CD1c-positive myeloid dendritic cell (primary cell): ENCODE measurements at regions not wholly inside any gene's neighbourhood (a gene's known extent, or its start where the extent isn't known, plus 50 kb on each side); places are given as distances from the start of the nearest gene placed in this dataset.

Experiments used
- DNase-seq: peaks from one replicate; pipeline ENCODE4 v3.0.0-alpha.2; 2016; ENCODE audit errors: extremely low spot score

DNA sequence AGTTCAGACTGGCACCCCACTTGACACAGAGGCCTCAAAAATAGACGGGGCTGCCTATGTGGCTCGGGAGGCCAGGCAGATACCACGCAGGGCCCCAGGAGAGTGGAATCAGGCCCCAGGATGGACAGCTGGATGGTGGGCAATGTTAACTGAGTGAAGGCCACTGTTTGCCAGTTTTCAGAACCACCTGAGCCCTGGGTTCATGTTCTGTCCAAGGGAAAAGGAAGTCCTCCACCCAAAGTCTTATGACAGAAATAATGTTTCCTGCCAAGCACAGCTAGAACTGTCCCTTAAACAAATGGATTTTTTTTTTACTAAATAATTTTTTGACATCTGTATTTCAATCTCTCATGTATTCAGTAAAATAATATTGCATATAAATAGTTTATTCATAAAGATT is 228.4 kb downstream of the KLF13 start:
- DNase-seq = no peak

DNA sequence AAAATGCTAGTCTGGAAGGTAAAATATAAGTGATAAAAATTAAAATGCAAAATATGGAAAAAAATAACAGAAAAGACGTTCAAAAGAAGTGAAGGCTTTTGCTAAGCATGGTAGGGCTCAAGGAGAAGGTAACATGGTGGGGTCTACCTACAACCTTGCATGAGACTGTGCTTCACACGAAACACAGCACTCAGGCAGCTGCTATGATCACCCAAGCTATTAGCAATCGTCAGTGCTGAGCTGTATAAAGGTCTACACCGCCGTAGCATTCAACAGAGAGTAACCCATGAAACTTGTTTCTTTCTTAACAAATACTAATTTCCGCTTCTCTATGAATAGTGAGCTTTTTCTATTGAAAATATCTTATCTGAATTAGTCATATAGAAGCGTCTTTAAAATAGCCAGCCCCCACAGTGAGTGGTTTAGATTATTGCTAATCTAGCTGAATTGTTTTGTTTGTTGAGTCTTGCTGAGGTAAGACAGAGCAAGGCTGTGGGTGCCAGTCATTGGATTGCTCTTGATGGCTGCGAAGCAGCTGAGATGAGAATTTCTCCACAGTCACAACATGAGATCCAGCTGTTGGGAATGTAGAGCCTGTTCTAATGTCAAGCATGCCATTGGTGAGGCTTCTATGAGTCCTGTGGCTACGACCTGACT is 230.0 kb downstream of the KLF13 start:
- DNase-seq = no peak

DNA sequence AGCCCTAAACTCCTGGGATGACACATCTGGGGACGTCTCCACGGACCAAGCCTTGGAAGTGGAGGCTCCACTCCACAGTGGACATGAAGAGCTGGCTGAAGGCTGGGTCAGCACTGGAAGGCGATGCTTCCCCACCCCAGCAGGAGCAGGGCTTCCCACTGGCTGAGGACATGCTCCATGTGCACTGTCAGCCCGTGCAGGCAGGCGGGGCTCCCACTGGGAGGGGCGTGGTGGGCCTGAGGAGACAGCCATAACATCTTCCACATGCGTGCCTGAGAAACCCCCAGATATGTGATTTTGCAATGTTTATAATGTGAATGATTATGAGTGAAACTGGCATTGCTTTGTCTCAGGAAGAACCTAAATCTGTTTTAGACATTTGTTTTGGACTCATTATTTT is 231.3 kb downstream of the KLF13 start:
- no peak for DNase-seq

DNA sequence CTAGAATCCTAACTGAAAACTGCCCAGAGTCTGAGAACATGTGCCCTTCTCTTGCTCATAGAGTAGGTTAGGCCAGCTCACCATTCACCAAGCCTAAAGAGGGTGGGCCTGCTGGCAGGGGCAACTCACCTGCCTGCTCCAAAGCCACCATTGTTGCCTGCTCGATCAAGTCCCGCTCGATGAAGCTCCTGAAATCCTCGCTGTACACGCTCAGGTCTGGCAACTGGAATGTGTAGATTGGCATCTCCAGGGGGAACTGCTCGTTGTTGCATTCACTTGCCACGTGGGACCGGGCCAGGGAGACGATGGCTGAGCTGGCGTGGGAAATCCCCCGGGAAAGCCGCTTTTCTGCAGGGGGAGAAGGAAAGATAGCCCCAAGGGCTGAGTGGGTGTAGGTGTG is 232.2 kb downstream of the KLF13 start:
- DNase-seq = no peak

DNA sequence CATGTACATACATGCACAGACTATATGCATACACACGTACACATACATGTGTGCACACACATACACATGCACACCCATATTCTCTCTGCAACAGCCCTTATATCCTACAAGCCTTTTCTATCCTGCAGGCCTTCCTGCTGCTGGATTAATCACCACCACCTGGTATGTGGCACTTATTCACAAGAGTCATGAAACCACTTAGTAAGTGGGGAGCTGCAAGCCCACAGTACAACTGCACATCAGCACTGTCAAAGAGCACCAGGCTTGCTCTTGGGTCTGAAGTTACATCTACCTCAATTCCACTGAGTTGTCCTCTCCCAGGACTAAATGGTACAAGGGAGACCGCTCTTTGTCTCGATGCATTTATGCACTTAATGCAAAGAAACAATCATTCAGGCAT is 233.2 kb downstream of the KLF13 start:
- no peak for DNase-seq

DNA sequence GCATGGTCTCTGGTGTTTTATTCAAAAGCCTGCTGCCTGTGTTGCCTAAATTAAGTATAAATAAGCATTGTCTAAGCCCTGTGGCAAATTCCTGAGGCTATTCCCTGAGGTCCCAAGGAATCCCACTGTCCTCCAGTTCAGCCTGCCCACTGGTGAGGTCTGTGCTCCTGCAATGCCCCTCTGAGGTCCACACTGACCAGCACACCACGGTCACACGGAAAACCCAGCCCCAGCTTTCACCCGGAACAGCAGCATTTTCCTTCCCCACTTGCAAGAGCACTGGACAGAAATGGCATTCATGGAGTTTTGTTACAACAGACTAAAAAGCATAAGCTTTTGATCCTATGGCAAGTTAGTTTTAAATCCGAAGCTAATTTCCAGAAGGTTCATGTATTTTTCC is 234.0 kb downstream of the KLF13 start:
- DNase-seq = no peak

DNA sequence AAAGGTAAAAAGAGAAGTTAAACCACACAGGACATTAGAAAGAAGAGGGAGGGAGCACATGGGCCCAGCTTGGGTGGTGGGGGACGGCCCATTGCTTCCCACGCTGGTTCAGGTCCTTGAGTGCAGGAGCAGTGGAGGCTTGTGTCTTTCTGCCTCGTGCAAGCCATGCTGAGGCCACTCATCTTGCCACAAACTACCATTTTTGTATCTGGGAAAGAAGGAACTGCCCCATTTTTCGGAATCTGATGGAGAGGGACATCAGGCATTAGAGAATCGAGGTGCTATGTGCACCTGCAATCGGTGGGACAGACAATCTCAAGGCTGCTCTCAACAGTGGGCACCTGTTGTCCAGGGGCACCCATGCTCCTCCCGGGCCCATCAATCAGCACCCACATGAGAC is 234.5 kb downstream of the KLF13 start:
- no peak for DNase-seq

DNA sequence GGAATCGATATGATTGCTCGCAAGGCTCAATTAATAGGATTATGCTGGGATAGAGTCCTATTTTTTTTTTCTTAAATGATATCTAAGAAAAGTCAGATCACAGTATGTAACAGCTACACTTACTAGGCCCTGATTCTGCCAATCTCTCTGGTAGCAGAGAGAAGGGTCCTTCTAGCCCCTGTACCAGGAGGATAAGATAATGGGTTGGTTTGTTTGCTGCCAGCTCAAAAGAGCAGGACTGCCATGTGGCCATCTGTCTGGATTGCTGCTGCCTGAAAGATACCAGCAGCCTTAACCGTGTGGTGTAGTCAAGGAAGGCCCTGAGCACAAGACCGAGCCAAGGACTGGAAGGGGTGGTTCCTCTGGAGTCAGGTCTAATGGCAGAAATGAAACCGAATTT is 236.4 kb downstream of the KLF13 start:
- no peak for DNase-seq

DNA sequence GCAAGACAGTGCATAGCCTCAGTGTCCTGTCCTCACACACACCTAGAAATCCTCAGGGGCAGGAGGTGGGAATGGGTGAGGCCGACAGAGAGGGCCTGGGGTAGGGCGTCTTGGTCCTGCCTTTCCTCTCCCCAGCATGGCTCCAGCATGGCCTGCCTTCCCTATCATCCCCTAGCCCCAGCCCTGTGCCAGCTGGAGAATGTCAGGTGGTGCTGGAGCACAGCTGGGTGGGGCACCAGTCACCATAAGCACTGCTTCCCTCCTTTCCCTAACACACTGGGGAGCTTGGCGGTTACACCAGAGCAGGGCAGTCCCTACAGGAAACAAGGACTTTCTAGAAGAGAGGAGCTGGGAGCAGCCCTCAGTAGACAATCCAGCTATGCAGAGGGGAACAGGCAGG is 236.8 kb downstream of the KLF13 start:
- DNase-seq = no peak

DNA sequence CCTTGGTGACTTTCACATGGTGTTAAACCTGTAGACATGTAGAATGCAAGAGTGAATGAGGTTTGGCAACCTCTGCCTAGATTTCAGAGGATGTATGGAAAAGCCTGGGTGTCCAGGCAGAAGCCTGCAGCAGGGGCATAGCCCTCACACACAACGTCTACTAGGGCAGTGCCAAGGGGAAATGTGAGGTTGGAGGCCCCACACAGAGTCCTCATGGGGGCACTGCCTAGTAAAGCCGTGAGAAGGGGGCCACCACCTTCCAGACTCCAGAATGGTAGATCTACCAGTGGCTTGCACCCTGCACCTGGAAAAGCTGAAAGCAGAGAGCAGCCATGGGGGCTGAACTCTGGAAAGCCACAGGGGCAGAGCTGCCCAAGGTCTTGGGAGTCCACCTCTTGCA is 241.2 kb downstream of the KLF13 start:
- no peak for DNase-seq

DNA sequence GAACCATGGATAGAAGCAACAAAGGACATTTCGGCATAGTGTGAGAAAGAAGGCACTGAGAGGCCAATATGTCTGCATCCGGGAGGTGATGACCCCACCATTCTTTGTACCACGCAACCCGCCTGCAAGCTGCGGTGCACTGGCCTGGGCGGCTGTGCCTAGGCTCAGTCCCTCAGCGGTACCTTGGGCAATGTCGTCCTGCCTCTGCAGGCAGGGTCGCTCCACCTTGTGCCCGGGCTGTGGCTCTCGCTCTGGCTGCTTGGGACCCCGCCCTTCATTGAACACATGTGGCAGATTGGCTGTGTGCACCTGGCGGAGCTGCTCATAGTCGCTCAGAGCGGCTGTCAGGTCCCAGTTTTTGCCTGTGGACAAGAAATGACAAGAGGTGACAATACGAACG is 243.2 kb downstream of the KLF13 start:
- no peak for DNase-seq

DNA sequence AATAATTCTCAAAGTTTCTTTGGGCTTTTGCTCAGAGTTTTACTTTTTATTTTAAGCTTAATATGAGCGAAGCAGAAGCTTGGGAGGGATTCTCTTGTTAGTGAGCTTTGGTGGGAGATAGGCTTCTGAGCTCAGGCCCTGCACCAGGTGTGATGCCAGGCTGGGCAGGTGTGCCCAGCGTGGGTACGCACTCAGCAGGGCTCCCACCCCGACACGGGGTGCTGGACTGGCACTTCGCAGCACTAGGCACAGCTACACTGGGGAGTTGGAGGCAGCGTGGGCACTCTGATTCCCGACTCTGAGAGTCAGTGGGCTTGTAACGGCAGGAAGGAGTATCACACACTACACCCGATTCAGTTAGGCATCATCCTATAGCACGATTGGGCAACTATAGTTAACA is 244.0 kb downstream of the KLF13 start:
- no peak for DNase-seq

DNA sequence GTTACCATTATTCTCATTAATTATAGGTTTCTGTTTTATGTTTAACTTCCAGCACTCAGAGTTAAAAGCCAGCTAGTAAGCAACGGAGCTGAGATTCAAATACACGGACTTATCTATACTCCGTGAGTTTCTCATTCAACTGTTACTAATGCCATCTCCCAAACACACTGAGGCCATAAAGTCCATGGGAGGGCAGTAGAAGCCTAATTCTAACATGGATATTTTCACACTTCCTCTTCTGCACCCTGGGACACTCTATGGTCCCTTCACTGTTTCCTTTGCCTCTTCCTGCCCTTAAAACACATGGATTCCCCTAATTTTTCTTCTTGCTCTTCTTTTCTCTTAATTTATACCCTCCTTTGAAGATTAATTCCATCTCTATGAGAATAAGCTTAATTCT is 245.0 kb downstream of the KLF13 start:
- peak; percentile 43 for DNase-seq

DNA sequence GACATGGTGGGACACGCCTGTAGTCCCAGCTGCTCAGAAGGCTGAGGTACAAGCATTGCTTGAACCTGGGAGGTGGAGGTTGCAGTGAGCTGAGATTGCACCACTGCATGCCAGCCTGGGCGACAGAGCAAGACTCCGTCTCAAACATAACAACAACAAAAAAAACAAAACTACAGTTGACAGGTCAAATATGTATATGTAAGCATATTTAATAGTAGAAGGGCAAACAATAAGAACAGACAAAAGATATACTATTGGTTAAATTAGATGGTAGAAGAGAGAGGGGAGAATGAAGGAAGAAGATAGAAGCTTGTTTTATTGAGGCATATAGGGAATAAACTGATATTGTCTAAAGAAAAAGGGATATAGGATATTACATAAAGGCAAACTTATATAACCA is 247.1 kb downstream of the KLF13 start:
- DNase-seq = no peak

DNA sequence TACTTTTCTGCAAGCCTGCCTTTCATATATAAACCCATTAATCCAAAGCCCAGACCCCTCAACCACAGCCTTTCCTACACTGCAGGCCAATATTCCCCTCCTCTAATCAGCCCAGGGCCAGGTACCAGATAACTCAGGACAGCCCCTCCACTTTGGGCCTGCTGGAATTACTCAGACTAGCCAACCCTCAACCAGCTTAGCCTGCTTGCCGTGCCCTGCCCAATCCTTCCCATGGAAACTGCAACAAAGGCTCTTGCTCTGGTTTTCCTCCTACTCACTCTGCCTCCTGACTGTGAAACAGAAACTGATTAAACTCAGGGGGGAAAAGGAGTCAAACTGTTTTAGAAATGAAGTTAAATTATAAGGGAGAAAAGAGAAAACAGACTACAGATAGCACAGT is 248.1 kb downstream of the KLF13 start:
- DNase-seq = no peak

DNA sequence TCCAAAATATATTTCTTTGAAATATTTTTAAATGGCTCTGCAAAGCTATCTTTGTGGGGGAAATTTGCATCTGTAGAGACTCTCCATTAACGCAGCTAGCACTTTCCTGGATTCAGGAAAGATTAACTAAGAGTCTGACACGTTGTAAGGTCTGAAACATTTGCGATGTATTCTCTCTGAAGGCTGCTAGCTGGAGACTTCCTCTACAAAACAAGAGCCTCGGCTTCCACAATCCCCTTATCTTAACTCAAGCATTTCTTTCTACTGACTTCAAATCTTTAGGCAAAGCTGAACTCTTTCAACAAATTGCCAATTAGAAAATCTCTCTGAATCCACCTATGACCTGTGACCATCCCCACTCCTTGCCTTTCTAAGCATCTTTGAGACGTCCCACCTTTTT is 250.5 kb downstream of the KLF13 start:
- DNase-seq = no peak

DNA sequence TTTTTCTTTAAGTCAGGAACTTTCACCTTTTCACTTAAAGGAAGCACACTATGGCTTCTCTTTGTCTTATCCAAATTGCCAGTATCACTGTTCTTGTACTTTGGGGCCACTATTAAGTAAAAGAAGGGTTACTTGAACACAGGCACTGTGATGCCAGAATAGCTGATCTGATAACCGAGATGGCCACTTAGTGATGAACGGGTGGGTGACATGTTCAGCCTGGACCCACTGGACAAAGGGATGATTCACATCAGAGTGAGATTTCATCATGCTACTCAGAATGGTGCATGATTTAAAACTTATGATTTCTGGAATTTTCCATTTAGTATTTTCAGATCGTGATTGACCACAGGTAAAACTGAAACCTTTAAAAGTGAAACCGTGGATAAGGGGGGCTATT is 252.6 kb downstream of the KLF13 start:
- DNase-seq = no peak

DNA sequence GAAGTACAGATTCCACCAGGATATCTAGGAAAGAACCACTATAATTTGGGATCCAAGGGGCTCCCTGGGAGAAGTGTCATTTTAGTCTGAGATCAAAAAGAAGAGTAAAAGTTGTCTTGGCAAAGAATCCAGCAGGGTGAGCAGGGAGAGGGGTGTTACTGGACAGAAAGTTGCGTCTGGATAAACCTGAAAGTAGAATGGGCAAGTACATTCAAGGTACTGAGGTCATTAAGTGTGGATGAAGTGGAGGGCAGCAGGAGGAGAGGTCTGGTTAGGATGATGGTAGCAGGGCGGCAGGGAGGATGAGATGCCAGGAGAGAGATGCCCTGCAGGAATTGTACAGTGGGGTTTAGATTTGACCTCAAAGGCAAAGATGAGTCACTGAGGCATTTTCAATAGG is 253.3 kb downstream of the KLF13 start:
- no peak for DNase-seq

DNA sequence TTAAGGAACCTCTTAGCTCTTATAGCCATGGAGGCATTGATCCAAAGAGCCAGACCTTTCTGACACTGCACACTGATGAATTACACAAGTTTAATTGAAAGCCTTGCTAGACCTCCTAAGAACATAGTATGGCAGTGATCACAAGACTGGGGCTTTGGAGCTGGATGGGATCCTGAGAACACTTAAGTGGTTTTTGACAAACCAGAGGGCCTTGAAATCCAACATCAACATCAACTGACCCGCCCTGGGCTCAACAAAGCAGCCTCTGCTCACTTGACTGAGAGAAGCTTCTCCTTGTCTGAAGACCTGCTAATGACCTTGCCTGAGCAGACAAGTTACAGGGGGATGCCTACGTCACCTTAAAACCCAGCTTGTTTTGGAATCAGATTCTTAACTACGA is 257.6 kb downstream of the KLF13 start:
- no peak for DNase-seq

DNA sequence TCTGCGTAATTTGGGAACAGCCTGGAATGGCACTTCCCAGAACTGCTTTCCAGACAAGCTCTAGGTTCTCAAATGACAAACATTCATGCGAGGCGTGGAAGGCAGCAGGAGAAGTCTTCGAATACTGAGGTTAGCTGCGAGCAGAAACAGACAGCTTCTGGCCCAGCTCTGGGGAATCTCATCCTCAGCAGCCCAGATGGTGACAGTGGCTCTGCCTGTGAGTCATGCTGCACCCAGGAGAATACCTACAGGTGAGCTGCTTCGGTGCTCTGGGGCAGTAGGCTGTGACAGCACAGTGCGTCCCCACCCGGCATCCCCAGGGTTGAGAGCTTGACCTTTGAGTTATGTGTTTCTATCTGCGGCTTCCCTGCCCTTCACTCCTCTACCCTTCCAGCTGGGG is 258.6 kb downstream of the KLF13 start:
- no peak for DNase-seq

DNA sequence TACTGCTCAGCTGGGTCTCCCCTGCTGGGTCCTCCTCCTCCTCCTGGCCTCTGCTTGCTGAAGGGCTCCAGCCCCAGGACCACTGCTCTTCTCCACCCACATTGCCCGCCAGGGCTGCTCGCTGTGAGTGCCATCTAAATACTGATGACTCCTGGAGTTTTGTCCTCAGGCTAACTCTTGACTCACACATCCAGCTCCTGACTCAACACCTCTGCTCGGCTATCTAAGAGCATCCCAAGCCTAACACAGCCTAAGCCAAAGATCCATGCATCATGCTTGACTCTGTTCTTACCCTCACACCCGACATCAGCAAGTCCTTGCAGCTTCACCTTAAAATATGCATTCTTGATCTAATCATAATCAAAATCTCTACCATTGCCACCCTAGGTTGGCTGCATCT is 260.2 kb downstream of the KLF13 start:
- DNase-seq = no peak

DNA sequence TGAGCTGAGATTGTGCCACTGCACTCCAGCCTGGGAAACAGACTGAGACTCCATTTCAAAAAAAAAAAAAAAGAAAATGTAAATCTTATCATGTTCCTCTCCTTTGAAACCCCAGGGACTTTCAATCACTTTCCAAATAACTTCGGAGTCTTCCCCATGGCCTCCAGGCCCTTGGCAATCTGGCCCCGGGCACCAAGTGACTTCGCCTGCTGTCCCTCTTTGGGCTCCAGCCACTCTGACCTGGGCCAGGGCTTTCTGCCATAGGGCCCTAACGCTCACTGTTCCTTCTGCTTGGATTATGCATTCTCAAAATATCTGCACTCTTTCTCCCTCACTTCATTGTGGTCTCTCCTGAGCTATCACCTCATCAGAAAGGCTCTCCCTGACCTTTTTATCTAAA is 260.9 kb downstream of the KLF13 start:
- DNase-seq = no peak

DNA sequence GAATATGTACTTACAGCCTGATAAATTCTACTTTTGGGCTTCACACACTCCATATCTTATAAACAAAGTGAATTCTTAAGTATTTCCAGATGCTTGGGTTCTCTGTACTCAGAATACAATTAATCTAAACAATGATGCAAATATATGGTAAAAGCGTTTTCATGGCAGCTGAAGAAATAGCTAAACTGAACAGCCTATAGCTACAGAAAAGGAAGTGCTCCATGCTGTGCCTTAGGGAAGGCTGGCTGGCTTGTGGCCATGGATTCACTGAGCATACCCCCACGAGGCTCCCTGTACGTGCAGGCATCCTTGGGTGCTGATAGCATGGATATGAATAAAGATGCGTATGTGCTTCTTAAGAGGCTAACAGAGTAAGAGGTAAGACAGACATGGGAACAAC is 264.0 kb downstream of the KLF13 start:
- DNase-seq = no peak

DNA sequence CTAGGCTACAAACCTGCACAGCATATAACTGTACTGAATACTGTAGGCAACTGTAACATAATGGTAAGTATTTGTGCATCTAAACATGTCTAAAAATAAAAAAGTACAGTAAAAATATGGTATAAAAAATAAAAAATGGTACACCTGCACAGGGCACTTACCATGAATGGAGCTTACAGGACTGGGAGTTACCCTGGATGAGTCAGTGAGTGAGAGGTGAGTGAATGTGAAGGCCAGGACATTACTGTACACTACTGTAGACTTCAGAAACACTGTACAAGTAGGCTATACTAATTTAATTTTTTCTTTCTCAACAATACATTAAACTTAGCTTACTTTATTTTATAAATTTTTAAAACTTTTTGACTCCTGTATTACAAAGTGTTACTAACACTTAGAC is 265.3 kb downstream of the KLF13 start:
- no peak for DNase-seq

DNA sequence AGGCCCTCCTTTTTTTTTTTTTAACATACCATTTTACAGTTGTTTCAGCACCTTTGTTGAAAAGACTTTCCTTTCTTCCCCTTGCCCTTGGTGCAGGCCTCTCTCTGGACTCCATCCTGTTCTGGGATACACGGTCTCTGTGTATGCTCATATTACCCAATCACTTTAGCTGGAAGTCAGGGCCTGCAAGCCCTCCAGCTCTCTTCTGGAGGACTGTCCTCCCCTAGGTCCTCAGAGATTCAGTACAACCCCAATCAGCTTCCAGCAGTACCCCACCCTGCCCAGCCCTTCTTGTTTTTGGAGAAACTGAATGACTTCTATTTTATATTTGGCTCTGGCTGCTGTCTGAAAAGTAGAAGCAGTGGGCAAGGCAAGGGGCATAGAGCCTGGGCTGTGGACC is 270.8 kb downstream of the KLF13 start:
- no peak for DNase-seq
